CD4-positive, alpha-beta memory T cell (primary cell): ENCODE measurements at regions not wholly inside any gene's neighbourhood (a gene's known extent, or its start where the extent isn't known, plus 50 kb on each side); places are given as distances from the start of the nearest gene placed in this dataset.

ENCODE experiments used
- CTCF ChIA-PET: fragments of 350-600 bp; sonication (Branson Sonifier 250); formaldehyde crosslinking; loops from one replicate; lab custom pipeline; 2021; ENCODE audit warnings: inconsistent platforms; ENCODE audit not compliant: partially characterized antibody; lab: Charles Lee
- POLR2A ChIA-PET: fragments of 350-600 bp; sonication (Branson Sonifier 250); formaldehyde crosslinking; loops from one replicate; lab custom pipeline; 2021; ENCODE audit not compliant: partially characterized antibody; lab: Charles Lee
- DNase-seq, 5 donors: peaks; one replicate each; pipeline versions ENCODE4 v3.0.0 to v3.0.0-alpha.2; 2020 to 2022; ENCODE audit warnings: mixed read lengths in 1 of 5
- H3K27ac ChIP-seq: one replicate; pipeline ENCODE4 v1.7.0; 2013; ENCODE audit warnings: low read depth, low read length
- H3K27me3 ChIP-seq: 2 replicates; pipeline ENCODE4 v1.7.0; 2013; ENCODE audit warnings: mild to moderate bottlenecking, low read length, moderate library complexity; ENCODE audit not compliant: insufficient read depth
- H3K36me3 ChIP-seq: 2 replicates; pipeline ENCODE4 v1.7.0; 2013; ENCODE audit warnings: mild to moderate bottlenecking, low read length, moderate library complexity; ENCODE audit not compliant: insufficient read depth
- H3K4me1 ChIP-seq: 2 replicates; pipeline ENCODE4 v1.7.0; 2013; ENCODE audit warnings: mild to moderate bottlenecking, low read length, moderate library complexity; ENCODE audit not compliant: insufficient read depth
- H3K4me3 ChIP-seq, 2 donors: one replicate each; pipeline ENCODE4 v1.7.0; 2013; ENCODE audit warnings: low read length in 2 of 2, mild to moderate bottlenecking in 1 of 2
- H3K9me3 ChIP-seq, 2 donors: one replicate each; pipeline ENCODE4 v1.7.0; 2013; ENCODE audit warnings: low read length in 2 of 2, control low read depth in 1 of 2; ENCODE audit not compliant: control insufficient read depth in 1 of 2
- H3K27ac Mint-ChIP-seq, 7 donors: one replicate each; pipeline ENCODE4 v1.8.0; 2020 to 2021; ENCODE audit warnings: mixed read lengths in 7 of 7, mild to moderate bottlenecking in 6 of 7, inconsistent platforms in 3 of 7, moderate library complexity in 3 of 7
- H3K27me3 Mint-ChIP-seq, 2 donors: one replicate each; pipeline ENCODE4 v1.8.0; 2020 to 2021; ENCODE audit warnings: mixed read lengths in 2 of 2
- H3K36me3 Mint-ChIP-seq, 2 donors: one replicate each; pipeline ENCODE4 v1.8.0; 2020 to 2021; ENCODE audit warnings: mixed read lengths in 2 of 2, inconsistent platforms in 1 of 2, mild to moderate bottlenecking in 1 of 2
- H3K4me1 Mint-ChIP-seq, 4 donors: one replicate each; pipeline ENCODE4 v1.8.0; 2020 to 2021; ENCODE audit warnings: mixed read lengths in 4 of 4, mild to moderate bottlenecking in 1 of 4
- H3K4me3 Mint-ChIP-seq, 8 donors: one replicate each; pipeline ENCODE4 v1.8.0; 2020 to 2021; ENCODE audit warnings: mixed read lengths in 8 of 8, mild to moderate bottlenecking in 7 of 8, moderate library complexity in 6 of 8, inconsistent platforms in 3 of 8
- H3K9me3 Mint-ChIP-seq, 8 donors: one replicate each; pipeline ENCODE4 v1.8.0; 2020 to 2021; ENCODE audit warnings: mixed read lengths in 8 of 8, mild to moderate bottlenecking in 5 of 8, inconsistent platforms in 3 of 8, moderate library complexity in 1 of 8
- intact Hi-C: fragments of 100-400 bp; cut with micrococcal nuclease; formaldehyde crosslinking; loops from one replicate; pipeline ENCODE4 v1.15.1; 2023

- no peak overlapping the region for H3K27ac Mint-ChIP-seq
- no peak for DNase-seq
- CTCF ChIA-PET = no interaction called here
- H3K4me1 Mint-ChIP-seq = no peaks in the 10 kb centered on the region
- H3K4me3 ChIP-seq = no peak overlapping the region
- intact Hi-C loops = no loop called here
- no peak overlapping the region for H3K4me3 Mint-ChIP-seq
- POLR2A ChIA-PET = no interaction called here
- H3K27me3 ChIP-seq = no peaks in the 10 kb centered on the region
- no peaks in the 10 kb centered on the region for H3K27me3 Mint-ChIP-seq
- H3K27ac ChIP-seq = no peak overlapping the region
- no peaks in the 10 kb centered on the region for H3K9me3 ChIP-seq
- peaks cover 0 to 10% (median 5%) of the 10 kb centered on the region in 8 donors for H3K9me3 Mint-ChIP-seq
- H3K4me1 ChIP-seq = no peaks in the 10 kb centered on the region
- no peaks in the 10 kb centered on the region for H3K36me3 ChIP-seq
- no peaks in the 10 kb centered on the region for H3K36me3 Mint-ChIP-seq
Observed at GRCh38 chr2:117492209-117492851, 322.2 kb upstream of the DDX18 start.

GRCh38 chr2:117500721-117501120 lies 313.8 kb upstream of the DDX18 start:
- intact Hi-C loops = no loop called here

GRCh38 chr2:117502121-117502520 lies 312.4 kb upstream of the DDX18 start:
- ChIA-PET POLR2A (no interaction called here), CTCF (no interaction called here)
- no peaks in the 10 kb centered on the region for H3K4me1 Mint-ChIP-seq
- Histone ChIP-seq H3K4me1 (no peaks in the 10 kb centered on the region), H3K27ac (no peak overlapping the region), H3K4me3 (no peak overlapping the region), H3K9me3 (no peaks in the 10 kb centered on the region), H3K27me3 (no peaks in the 10 kb centered on the region), H3K36me3 (no peaks in the 10 kb centered on the region)
- no peak for DNase-seq
- no peak overlapping the region for H3K27ac Mint-ChIP-seq
- intact Hi-C loops = no loop called here
- no peaks in the 10 kb centered on the region for H3K27me3 Mint-ChIP-seq
- H3K9me3 Mint-ChIP-seq = peaks cover 0 to 4% (median 0%) of the 10 kb centered on the region in 8 donors
- H3K4me3 Mint-ChIP-seq = no peak overlapping the region
- no peaks in the 10 kb centered on the region for H3K36me3 Mint-ChIP-seq

More at GRCh38 chr2:117500721-117501120, 313.8 kb upstream of the DDX18 start:
- Mint-ChIP-seq H3K4me3 (no peak overlapping the region), H3K27ac (no peak overlapping the region), H3K36me3 (no peaks in the 10 kb centered on the region), H3K4me1 (no peaks in the 10 kb centered on the region), H3K27me3 (no peaks in the 10 kb centered on the region), H3K9me3 (peaks cover 0 to 4% (median 0%) of the 10 kb centered on the region in 8 donors)
- DNase-seq = no peak
- H3K27ac ChIP-seq = no peak overlapping the region
- POLR2A ChIA-PET = no interaction called here
- H3K9me3 ChIP-seq = no peaks in the 10 kb centered on the region
- CTCF ChIA-PET = no interaction called here
- H3K4me1 ChIP-seq = no peaks in the 10 kb centered on the region
- H3K27me3 ChIP-seq = no peaks in the 10 kb centered on the region
- H3K4me3 ChIP-seq = no peak overlapping the region
- no peaks in the 10 kb centered on the region for H3K36me3 ChIP-seq

GRCh38 chr2:117512307-117512706 lies 302.2 kb upstream of the DDX18 start:
- Histone ChIP-seq H3K27me3 (no peaks in the 10 kb centered on the region), H3K4me1 (no peaks in the 10 kb centered on the region), H3K4me3 (no peak overlapping the region), H3K36me3 (no peaks in the 10 kb centered on the region), H3K9me3 (no peaks in the 10 kb centered on the region), H3K27ac (no peak overlapping the region)
- intact Hi-C loops = no loop called here
- H3K4me3 Mint-ChIP-seq = no peak overlapping the region
- no peaks in the 10 kb centered on the region for H3K4me1 Mint-ChIP-seq
- no peaks in the 10 kb centered on the region for H3K36me3 Mint-ChIP-seq
- no peaks in the 10 kb centered on the region for H3K27me3 Mint-ChIP-seq
- peaks cover 3 to 9% (median 4%) of the 10 kb centered on the region in 8 donors for H3K9me3 Mint-ChIP-seq
- CTCF ChIA-PET = no interaction called here
- POLR2A ChIA-PET = no interaction called here
- DNase-seq = no peak
- no peak overlapping the region for H3K27ac Mint-ChIP-seq

GRCh38 chr2:117514371-117514770 lies 300.1 kb upstream of the DDX18 start:
- CTCF ChIA-PET = no interaction called here
- Histone ChIP-seq H3K27me3 (no peaks in the 10 kb centered on the region), H3K27ac (no peak overlapping the region), H3K4me1 (no peaks in the 10 kb centered on the region), H3K9me3 (no peaks in the 10 kb centered on the region), H3K4me3 (no peak overlapping the region), H3K36me3 (no peaks in the 10 kb centered on the region)
- Mint-ChIP-seq H3K27me3 (no peaks in the 10 kb centered on the region), H3K4me1 (no peaks in the 10 kb centered on the region), H3K36me3 (no peaks in the 10 kb centered on the region), H3K27ac (no peak overlapping the region), H3K4me3 (no peak overlapping the region), H3K9me3 (peaks cover 3 to 8% (median 4%) of the 10 kb centered on the region in 8 donors)
- POLR2A ChIA-PET = no interaction called here
- DNase-seq = no peak
- intact Hi-C loops = no loop called here

GRCh38 chr2:117519238-117519637 lies 295.3 kb upstream of the DDX18 start:
- H3K36me3 ChIP-seq = no peaks in the 10 kb centered on the region
- no peak overlapping the region for H3K27ac Mint-ChIP-seq
- H3K27me3 Mint-ChIP-seq = no peaks in the 10 kb centered on the region
- POLR2A ChIA-PET = no interaction called here
- H3K4me3 ChIP-seq = no peak overlapping the region
- H3K36me3 Mint-ChIP-seq = no peaks in the 10 kb centered on the region
- intact Hi-C loops = no loop called here
- H3K27me3 ChIP-seq = no peaks in the 10 kb centered on the region
- H3K9me3 ChIP-seq = no peaks in the 10 kb centered on the region
- H3K4me3 Mint-ChIP-seq = no peak overlapping the region
- H3K27ac ChIP-seq = no peak overlapping the region
- H3K4me1 ChIP-seq = no peaks in the 10 kb centered on the region
- peaks cover 0 to 5% (median 2%) of the 10 kb centered on the region in 8 donors for H3K9me3 Mint-ChIP-seq
- no peak for DNase-seq
- no peaks in the 10 kb centered on the region for H3K4me1 Mint-ChIP-seq
- CTCF ChIA-PET = no interaction called here

- no peak overlapping the region for H3K4me3 Mint-ChIP-seq
- no peaks in the 10 kb centered on the region for H3K4me1 Mint-ChIP-seq
- Histone ChIP-seq H3K4me3 (no peak overlapping the region), H3K27me3 (no peaks in the 10 kb centered on the region), H3K9me3 (peaks cover 0 to 2% of the 10 kb centered on the region in 2 donors), H3K4me1 (no peaks in the 10 kb centered on the region), H3K27ac (no peak overlapping the region), H3K36me3 (no peaks in the 10 kb centered on the region)
- intact Hi-C loops = no loop called here
- ChIA-PET CTCF (no interaction called here), POLR2A (no interaction called here)
- H3K36me3 Mint-ChIP-seq = no peaks in the 10 kb centered on the region
- no peak for DNase-seq
- H3K27ac Mint-ChIP-seq = no peak overlapping the region
- H3K9me3 Mint-ChIP-seq = peaks cover 0 to 8% (median under 1%) of the 10 kb centered on the region in 8 donors
- H3K27me3 Mint-ChIP-seq = no peaks in the 10 kb centered on the region
Observed at GRCh38 chr2:117519721-117520120, 294.8 kb upstream of the DDX18 start.
